Kidney tubule cell (primary cell): ENCODE measurements at regions not wholly inside any gene's neighbourhood (a gene's known extent, or its start where the extent isn't known, plus 50 kb on each side); places are given as distances from the start of the nearest gene placed in this dataset.
"Not testable (repeated sequence)": the region's sequence is repeated elsewhere in the genome, so short reads cannot be mapped to it uniquely, and the experiment has no call there.

Experiments used
- DNase-seq: peaks from one replicate; pipeline ENCODE4 v3.0.0-alpha.2; 2018; ENCODE audit warnings: low spot score

- DNase-seq, result no peak
Measured at GRCh38 chr16:77067900-77068299, 123.1 kb upstream of the MON1B start.

DNA sequence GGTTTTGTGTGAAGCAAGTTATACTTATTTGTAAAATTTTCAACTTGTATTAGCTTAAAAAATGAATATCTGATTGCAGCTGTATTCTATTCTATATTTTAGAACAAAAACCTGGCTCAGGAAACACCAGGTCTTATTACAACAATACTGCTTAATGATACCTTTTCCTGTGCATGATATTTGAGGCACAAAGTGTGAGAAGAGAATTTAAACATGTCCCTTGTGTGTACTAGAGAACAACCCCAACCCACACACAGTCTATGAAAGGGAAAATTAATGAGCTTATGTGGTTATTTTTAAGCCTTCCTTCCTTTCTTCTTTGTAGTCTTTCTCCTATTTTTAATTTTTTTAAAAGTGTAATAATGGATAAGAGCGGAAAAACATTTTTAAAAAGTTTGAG lies 122.6 kb upstream of the MON1B start:
- DNase-seq, result no peak

- DNase-seq, result no peak
Measured at GRCh38 chr16:77069929-77070328, 121.1 kb upstream of the MON1B start.

DNA sequence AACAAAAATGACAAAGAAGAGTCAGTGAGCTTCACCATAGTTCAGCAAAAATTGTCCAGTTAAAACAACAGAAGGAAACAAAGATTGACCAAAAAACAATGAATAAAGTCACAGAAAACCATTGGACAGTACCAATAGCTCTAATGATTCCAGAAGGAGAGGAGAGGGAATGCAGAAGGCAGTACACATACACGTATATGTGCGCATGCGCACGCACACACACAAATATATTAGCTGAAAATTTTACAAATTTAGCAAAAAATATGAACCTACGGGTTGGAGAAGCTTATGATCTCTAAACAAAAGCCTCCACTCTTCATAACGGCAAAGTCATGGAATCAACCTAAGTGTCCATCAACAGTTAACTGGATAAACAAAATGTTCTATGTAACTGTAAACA lies 120.3 kb upstream of the MON1B start:
- no peak for DNase-seq

DNA sequence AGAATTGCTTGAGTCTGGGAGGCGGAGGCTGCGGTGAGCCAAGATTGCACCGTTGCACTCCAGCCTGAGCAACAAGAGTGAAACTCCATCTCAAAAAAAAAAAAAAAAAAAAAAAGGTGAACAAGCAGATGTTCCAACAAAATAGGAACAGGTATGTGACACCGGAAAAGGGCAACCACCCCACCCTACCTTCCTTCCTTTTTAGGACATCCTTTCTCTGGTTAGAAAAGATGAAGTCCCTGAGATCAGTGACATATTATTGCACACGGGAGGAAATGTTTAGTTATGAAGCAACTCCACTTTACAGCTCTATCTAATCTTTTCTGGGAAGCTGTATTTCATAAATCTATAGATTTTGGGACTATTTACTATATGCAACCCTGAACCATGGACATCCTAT lies 114.2 kb upstream of the MON1B start:
- DNase-seq, result no peak

DNA sequence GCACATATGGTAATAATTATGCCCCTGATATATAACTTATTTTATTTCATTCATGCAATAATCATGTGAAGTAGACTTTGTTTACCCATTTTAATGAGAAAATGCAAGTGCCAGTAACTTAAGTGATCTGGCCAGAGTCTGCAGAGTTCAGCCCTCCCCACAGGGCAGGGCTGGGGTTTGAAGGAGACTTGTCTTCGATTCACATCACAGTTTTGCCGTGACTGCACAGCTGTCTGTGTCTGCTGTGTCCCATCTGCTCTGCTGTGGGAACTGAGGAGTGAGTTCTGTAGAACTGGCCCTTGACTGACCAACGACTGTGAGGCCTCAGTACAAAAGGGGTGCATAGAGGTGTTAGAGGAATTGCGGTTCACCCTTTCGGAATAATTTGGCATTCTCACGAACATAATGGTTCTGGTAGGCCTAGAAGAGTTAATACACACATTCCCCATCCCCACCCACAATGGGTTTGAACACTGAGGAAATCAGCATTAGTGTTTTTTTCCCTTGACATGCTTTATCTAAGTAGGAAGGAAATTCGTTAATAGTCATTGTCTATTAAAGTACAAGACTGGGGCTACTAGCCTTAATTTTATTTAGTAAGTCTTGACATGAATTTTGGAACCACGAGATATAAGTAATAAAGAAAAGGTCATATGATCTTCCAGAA lies 113.6 kb upstream of the MON1B start:
- DNase-seq, result no peak

GRCh38 chr16:77085981-77086380 lies 105.0 kb upstream of the MON1B start:
- DNase-seq, result no peak

DNA sequence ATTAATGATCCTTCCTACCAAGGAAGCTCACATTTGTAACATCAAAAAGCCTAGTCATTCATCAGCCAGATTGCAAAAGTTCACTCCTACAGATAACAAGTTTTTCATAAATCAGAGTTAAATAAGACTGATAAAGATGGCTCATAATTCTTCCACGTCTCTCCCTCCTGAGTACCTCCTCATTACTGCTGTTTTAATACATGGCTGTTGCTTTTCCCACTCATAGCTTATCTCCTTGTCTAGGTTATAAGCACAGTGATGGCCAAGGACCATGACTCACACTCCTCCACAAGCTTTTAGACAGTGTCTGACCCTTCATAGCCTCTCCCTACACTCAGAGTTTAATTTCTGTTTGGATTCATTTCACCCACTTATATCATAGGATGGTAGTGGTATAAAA lies 100.9 kb upstream of the MON1B start:
- DNase-seq, result no peak

- DNase-seq, result no peak
Measured at GRCh38 chr16:77093309-77093708, 97.7 kb upstream of the MON1B start.

GRCh38 chr16:77093999-77094398 lies 97.0 kb upstream of the MON1B start:
- no peak for DNase-seq

GRCh38 chr16:77111056-77111565 lies 79.9 kb upstream of the MON1B start:
- DNase-seq, result no peak

- DNase-seq, result no peak
Measured at GRCh38 chr16:77112746-77113145, 78.2 kb upstream of the MON1B start.

GRCh38 chr16:77113835-77114234 lies 77.2 kb upstream of the MON1B start:
- no peak for DNase-seq

- DNase-seq, result not testable (repeated sequence)
Measured at GRCh38 chr16:77114361-77114760, 76.6 kb upstream of the MON1B start.

DNA sequence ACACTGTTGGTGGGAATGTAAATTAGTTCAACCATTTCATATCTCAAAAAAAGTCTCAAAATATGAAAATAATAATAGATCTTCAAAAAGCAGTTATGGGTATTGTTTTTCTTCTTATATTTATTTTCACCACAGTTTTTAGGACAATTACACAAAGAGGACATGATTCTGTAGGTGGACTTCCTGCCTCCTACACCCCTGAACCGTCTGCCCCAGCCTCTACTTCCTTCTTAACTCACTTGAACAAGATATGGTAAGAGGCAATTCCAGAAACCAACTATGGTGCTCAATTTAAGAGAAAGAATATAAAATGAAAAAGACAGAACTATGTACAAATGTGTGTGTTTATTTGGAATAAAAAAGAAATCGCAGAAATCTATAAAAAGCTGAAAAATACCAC lies 74.1 kb upstream of the MON1B start:
- no peak for DNase-seq

GRCh38 chr16:77117707-77118106 lies 73.3 kb upstream of the MON1B start:
- DNase-seq, result no peak

DNA sequence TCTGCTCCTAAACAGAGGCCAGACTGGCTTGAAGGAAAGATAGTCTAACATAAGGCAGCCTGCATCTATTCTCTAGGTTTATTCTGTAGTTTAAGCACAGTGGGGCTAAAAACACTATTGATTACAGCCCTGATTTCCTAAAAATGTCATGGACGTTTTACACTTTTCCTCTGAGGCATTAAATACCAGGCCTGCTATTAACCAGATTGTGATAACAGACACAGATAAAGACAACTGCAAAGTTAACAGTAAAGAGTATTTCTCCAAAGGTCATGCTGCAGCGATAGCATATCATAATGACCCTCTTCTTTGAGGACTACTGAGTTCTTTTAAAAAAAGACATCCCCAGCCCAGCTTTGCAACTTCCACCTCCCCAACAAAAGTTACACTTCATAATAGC lies 59.6 kb upstream of the MON1B start:
- DNase-seq, result no peak

GRCh38 chr16:77132051-77132618 lies 58.9 kb upstream of the MON1B start:
- no peak for DNase-seq

DNA sequence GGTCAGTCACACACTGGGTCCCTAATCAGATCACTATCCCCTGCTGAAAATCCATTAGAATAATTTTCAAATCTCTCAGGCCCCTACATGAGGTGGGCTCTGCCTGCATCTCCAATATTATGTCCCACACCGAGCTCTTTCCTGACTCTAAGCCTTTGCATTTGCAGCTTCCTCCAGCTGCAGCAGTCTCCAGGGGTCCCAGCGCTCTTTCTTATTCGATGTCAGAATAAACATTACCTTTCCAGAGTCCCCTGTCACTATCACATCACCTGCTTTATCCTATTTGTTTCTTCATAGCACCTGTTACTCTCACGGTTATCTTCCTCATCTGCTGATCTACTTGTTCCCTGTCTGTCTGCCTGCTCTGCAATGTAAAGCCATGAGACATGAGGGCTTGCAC lies 57.3 kb upstream of the MON1B start:
- DNase-seq, result no peak

DNA sequence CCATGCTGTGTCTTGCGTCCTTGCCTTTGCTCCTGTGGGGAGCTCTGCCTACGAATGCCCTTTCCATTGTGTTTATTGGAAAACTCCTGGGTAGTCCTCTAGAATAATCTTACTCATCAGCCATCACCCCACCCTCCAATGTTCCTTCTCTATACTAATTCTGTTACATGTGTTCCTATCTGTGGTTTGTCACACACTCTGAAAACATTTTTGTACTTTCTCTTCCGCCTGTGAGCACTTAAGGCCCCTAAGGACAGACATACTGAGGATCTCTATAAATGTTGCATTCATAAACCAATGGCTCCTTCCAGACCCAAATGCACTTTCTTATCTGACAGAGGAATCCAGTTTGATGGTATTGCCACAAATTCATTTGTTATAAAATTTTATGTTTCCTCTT lies 53.9 kb upstream of the MON1B start:
- DNase-seq, result no peak
